GM18519 (cell line): ENCODE measurements at regions not wholly inside any gene's neighbourhood (a gene's known extent, or its start where the extent isn't known, plus 50 kb on each side); places are given as distances from the start of the nearest gene placed in this dataset.
A peak's percentile ranks its signal among the peaks of the same experiment; 100 is the strongest.

ENCODE experiments used
- ATAC-seq: cut with Tn5 transposase; IDR thresholded peaks from one replicate; pipeline ENCODE4 v1.9.1; 2021; ENCODE audit warnings: mild to moderate bottlenecking, moderate library complexity; ENCODE audit not compliant: unreplicated experiment, low FRiP score

DNA sequence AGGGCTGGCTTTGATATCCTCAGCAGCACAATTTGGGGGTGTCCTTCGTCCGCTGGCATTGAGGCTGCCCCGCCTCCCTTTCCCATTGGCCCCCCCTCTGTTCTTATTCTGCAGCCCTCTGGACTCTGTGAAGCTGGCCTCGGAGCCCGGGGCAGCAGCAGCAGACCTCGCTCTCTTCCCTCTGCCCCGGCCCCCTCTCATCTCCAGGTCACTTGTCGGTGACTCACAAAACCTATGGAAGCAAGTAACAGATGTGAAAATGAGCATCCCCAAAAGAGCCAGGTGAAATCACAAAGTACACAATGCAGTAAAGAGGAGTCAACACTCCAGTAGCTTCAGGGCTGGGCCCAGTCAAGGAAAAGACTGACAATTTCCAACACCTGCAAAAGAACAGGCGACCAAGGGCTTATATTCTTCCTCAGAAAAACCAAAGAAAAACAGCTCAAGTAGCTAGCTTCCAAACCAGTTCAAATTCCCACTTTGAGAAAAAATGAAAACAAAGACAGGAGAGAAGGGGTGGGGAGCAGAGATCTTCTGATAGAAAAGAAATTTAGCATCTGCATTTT, 97.5 kb downstream of the ZNF608 start:
- no peak for ATAC-seq

DNA sequence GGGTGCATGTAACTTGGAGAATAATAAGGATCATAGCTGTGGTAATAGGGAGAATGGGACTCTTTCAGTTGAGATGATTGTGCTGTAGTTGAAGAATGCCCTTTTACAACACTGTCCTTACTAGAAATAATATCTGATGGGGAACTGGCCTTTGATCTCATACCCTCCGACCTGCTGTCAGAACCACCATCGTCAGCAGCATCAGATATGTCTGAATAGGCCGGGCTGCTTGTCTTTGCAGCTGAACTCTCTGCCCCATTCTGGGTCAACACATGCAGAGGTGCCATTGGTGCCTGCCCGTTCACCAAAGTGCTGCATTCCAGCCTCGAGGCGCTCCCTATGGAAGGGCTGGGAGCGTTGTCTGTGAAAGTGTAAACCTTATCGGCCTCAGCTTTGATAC, 99.1 kb downstream of the ZNF608 start:
- ATAC-seq: no peak

DNA sequence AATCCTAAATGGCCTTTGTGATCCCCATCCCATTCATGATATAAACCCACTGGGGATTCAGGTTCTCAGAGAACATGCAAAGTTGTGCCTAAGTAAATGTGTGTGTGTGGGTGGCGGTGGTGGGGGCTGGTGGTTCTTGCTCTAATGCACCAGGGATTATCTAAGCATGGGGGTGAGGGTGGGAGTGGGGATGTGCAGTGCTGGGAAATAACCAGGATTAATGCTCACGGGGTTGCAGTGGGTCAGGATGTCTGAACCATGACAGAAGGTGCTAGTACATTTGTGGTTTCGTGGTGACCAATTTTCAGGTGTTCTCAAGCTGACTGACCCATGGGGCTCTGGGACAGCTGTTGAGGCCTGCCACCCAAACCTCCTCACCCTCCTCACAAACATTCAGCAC, 101.0 kb downstream of the ZNF608 start:
- no peak for ATAC-seq

DNA sequence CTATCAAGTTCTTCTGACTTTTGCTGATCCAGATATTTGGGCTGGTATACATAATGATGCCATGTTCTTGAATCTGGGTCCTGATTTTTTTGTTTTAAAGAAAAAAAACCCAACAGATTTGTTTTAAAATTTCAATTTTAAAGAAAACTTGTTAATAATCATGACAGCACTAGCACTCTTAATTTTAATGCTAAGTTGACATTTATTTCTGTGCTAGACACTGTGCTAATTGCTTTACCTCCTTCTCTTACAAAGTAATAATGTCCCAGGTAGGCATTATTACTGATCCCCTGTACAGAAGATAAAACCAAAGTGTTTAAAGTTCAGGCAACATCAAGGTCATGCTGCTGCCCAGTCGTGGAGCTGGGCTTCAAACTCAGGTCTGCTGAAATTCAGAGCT, 101.9 kb downstream of the ZNF608 start:
- ATAC-seq: no peak

DNA sequence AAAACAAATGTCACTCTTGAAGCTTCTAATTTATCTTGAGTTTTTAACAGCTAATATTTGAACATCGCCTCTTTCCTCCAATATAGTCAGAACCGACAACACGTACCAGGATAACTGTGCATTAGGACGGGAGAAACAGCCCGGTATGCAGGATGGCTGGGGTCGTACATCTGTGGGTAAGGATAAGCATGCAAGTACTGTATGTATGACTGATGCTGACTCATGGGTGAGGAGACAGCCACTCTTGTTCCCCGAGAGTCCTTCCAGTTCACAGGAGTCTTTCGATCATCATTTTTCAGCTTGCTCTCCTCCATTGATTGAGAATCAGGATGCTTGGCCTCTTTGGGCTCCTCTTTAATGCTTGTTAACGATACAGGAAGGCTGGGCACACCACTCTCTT, 102.3 kb downstream of the ZNF608 start:
- ATAC-seq: no peak

DNA sequence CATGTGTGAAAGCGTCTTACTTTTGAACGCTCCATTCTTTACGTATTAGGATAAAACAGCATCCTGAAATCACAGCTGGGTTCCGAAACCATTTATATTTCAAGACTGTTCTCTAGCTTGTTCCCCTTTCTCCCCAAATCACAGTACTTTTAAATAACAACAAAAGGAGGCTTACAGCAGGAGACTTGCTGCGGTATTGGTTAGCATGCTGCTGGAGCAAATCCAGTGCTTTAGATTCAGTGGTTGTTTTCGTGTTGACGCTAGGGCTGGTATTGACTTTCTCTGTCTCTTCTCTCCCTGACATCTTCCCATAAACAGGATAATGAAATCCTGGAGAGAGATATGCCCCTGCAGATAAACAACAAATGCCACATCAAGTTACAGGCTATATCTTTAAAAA, 103.1 kb downstream of the ZNF608 start:
- no peak for ATAC-seq

DNA sequence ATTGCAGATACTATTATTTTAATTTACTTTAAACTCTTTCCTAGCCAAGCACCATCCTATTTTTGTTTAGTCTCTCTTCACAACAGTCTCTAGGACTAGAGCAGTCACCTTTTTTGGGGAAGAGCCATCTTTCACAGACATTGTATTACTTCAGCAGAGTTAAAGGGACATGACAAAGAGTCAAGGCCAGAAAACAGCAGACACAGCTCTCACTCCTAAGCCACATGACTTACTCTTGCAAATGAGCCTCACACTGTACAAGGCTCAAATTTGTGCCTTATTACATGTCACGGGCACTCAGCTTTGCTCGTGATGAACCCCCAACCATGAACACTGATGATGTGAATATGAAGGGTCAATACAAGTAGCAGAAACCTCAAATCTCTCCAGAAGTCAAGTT, 104.3 kb downstream of the ZNF608 start:
- ATAC-seq: peak; percentile 47

DNA sequence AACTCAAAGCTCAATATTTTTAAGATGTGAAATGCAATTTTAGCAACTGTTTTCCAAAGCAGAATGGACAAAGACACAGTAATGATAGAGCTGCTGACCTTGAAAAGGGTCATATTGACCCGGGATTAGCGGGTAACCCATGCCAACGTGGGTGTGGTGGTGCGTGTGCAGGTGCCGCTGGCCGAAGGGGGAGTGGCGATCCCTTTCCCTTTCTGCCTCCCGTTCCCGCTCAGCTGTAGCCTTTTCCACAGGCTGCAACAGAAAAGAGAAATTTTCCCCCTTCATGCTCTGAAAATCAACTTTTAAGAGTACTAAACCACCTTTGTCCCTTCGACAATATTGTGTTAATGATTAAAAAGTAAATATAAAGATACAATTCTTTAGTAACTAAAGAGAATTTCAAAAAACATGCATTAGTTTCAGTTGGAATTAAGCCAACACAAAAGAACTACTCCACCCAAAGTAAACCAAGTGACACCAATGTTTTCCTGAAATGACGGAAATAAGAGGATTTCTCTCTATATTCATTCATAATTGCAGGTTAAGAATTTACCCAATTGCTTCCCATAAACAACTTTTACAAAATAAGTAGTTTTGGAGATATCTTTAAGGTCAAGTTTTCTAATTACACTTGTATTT, 105.2 kb downstream of the ZNF608 start:
- no peak for ATAC-seq

DNA sequence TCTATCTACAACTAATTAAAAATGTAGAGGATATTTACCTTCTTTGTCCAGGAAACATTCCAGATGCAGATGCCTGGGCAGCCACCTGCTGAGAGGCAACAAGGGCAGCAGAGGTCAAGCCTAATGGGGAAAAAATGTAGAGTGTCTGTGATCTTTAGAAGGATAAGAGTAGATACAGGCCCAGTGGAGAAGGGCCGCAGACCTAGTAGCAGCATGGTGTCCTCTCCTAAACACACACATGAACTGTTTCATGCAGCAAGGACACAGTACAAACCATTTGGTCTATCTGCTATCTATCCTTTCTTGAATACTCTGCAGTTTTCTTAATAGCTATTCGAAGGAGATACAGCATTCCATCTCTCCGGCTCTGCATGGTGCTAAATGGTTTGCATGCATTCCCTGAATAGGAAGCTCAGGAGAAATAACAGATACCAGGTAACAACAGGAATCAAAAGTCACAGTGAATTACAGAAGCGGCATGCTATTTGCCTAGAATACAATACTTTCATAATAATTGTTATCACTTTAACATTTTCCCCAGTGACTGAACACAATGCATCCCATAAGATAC, 107.3 kb downstream of the ZNF608 start:
- no peak for ATAC-seq

DNA sequence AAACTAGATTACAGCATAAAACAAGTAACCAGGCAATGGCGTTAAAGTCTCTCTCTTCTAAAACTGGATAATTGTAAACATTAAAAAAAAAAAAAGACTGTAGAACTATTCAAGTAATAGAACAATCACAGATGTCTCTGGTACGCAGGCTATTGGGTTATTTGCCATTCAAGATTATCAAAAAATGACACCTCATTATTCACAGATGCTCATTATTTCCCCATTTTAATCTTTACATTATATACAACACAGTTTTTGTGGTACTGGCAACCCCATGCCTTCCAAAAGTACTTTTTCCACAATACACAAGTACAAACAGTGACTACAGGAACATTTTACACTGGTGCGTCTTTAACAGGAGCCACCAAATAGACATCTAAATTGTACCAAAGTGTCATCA, 109.4 kb downstream of the ZNF608 start:
- no peak for ATAC-seq

DNA sequence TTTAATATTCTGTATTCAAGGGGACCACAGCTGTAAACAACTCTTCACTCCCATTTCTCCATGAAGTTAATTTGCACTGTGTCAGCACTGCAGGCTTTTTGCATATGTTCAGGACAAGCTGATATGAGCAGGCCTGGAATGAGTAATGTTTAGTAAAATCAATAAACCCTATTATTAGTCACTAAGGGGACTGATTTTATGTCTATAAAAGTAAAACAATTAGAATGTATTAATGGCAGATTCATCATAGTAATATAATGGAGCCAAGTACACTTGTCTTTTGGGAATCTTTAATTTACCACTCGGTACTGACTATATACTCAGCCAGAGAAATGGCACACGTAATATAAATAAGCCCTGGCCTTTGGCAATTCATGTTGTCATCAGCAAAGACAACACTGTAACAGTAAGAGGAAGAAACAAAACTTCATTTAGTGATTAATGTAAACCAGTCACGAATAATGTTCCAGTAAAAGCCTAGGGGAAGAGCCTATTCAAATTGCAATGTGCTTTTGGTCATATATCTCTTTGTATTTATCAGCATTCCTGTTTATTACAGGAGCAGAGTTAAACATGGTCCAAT, 111.6 kb downstream of the ZNF608 start:
- ATAC-seq: no peak

DNA sequence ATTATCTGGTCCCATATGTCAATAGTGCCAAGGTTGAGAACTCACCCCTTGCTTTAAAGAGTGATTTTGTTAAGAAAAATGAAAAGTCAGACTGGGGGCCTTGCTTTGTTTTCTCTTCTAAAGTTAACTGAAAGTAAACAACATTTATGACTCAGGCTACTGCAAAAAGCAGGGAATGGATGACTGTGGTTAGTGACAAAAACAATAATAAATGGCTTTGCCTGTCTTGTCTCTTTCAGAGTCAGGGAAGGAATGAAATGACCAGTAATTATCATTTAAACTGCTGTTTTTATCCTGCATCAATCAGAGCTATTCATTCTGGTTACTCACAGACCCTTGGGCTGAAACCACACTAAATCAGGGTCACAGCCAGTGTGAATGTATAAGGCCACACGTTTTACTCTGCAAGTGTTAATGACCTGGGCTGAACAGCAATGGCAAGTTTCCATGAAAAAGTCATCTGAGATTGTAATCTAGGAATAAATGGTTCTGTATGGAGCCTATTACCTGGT, 112.2 kb downstream of the ZNF608 start:
- ATAC-seq: no peak

DNA sequence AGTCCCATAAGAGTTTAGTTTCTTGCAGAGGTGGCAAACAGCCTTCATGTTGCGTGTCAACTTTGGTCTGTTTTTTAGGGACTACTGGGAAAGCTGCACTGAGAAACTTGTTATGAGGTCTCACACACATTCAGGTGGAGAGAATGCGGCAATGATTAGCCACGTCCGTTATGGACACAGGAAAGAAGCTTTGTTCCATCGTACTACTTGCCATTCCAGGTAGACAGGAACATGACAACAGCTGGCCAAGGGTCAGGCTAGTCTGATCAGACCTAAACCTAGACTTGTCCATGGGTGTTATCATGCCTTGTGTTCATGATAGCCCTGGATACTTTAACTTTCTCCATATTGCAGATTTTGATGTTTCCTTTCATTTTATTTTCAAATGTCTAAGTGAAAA, 113.2 kb downstream of the ZNF608 start:
- ATAC-seq: no peak

DNA sequence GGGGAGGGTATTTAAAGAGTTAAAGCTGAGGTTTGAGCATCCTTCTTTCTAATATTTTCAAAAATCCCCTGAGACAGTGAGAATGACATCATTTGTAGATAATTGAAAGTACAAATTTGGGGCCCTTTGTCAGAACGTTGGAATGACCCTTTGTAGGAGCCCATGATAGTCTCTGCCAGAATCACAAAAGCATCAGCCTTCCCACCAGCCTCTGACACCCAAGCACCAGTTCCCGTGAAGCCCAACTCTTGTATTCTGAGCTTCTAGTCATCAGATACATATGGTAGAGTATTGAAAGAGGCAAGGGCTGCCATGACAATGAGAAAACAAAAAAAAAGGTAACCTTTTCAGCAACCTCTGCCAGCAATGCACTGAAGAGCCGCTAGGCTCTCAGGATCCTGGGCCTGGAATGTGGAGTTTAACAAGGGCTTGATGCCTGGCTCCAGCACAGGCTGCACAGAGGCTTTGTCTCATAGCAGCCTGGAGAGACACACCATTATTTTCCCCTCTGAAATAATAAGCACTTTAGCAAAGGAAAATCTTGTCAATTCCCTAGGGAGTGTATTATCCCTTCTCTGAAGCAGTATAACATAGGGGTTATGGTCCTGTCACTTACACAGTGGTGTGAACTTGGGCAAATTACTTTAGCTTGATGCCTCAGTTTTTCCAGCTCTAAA, 114.4 kb downstream of the ZNF608 start:
- no peak for ATAC-seq

DNA sequence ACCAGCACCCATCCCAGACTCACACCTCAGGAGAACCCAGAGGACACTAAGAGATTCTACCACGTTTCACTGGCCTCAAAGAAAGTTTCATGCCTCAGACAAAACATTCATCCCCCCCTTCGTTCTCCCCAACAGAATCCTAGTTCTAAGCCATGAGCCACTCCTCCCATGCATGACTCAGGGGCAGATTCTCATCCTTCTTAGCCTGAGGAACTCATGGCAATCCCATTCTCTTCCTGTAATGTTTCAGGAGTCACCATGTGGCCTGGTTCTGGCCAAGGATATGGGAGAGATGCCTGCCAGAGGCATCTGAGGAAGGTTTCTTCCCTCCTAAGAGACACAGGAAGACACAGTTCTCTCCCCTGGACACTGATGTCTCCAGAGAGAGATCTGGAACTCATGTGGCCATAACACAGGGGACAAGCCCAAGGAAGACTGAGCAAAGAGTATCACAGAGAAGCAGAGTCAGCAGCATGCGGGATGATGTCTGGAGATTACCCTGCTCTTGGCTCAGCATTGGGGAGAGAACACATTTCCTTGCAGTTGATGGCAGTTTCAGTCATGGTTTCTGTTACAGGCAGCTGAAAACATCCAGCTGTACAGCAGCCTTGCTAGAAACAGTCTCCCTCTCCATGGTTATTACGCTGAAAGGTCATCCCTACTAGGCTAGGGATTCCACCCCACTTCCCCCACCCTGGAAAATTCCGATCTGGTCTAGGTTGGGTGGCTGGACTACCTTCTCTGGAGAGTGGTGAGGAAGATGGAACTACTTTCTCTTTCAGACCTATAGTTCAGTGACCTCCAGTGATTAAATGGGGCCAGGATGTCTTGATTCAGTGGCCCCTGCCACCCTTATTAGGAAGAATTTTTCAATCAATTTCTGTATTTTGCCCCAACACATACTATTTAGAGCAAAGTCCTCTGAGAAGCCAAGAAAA, 115.4 kb downstream of the ZNF608 start:
- peak; percentile 52 for ATAC-seq

DNA sequence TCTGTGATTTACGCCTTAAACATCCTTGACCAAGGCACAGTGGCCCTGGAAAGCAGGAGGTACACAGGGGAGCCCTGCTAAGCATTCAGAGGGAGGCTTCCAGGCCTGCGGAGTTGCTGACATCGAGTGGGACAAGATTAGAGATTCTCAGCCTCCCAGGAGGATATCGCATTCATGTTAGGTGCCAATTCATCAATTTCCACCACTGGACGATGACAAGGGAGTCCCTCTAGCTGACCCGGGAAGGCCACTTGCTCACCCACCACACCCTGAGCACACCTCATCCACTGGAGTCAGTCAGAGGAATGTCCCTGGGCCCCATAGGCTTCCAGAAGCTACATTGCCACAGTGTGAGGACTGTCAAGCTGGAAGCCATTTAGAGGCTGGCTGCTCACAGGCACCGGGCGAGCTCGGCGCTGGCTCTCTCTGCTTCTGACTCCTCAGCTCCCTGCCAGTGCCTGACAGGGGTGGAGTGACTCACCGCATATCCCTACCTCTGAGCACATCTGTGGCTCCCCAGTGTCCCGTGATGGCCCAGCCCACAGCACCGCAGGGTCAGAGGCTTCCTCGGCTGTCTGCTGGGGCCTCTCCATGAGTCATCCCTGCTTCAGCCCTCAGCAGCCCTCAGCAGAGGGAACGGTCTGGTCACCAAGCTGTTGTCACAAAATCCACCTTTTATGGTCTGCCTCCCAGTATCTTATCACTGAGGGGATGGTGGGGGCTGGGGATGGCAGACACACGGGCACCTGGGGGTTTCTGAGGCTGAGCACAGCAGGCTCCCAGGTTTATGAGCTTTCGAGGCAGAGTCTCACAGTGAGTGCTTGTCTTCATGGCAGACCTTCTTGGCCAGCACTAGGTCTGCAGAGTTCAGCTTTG, 117.5 kb downstream of the ZNF608 start:
- no peak for ATAC-seq

DNA sequence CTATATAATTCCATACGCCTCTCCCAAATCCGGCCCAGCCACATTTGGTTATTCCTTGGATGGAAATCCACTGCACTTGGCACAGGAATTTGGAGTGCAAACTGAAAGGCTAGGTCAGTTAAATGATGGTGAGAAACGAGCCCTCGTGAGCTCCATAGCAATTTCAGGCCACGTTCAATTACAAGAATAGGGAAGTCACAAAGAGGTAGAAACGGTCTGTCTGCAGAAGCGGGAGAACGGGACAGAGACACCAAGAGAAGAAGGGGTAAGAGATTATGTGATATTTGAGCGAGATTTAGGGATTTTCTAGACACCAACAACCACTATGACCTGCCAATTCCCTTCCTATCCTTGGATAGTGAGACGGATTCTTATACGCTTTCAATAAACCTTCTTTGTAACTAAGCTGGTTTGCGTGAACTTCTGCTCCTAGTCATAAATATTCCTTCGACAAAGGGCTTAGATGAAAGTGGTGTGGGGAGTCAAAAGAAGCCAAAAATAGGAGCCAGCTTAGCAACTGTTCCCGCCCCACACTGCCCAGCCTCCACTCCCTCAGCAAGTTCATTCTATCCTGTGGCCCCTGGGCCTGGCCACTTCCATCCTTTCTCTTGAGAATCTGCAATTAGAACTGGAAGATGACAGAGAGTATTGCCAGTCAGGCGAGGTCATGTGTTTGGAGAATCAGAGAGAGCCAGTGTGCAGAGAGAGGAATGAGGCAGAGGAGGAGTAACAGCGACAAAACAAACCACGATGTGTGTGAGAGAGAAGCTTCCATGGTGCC, 118.4 kb downstream of the ZNF608 start:
- no peak for ATAC-seq

DNA sequence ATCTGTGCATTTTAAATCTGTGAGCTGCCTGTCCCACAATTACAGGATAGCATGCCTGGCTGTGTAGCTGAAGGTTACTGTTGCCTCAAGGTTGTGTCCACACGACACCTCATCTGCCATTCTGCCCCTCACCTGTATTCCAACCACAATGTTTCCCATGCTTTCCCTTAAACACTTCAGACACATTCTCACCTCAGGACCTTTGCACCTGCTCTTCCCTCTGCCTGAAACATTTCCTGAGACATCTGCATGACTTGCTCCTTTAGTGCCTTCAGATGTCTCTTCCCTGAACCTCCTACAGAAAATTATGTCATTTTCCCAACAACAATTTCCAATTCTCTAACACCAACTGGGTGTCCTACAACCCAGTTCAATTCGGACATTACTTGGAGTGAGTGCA, 120.4 kb downstream of the ZNF608 start:
- ATAC-seq: no peak

DNA sequence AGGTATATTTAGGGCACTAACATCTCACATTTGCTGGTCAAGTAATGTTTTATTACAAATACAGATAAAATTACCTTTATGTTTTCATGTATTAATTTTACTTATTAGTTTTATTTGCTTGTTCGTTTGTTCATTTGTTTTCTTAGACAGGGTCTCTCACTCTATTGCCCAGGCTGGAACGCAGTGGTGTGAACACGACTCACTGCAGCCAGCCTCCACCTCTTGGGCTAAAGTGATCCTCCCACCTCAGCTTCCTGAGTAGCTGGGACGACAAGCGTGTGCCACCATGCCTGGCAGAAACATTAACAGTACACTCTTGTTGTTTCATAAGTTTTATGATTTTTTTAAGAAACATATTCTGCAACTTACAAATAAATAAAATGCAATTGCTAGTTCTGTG, 123.2 kb downstream of the ZNF608 start:
- ATAC-seq: no peak
